ENCODE measurements at regions not wholly inside any gene's neighbourhood (a gene's known extent, or its start where the extent isn't known, plus 50 kb on each side); places are given as distances from the start of the nearest gene placed in this dataset.

GRCh38 chr5:17147170-17147569 lies 70.3 kb upstream of the BASP1 start:
- Mint-ChIP-seq H3K27ac (no peak overlapping the region), H3K4me3 (no peak overlapping the region)

GRCh38 chr5:17147617-17148016 lies 69.8 kb upstream of the BASP1 start:
- no peaks in the 10 kb centered on the region for H3K36me3 Mint-ChIP-seq (ENCODE audit: low read depth)
- H3K27ac Mint-ChIP-seq = no peak overlapping the region
- no peaks in the 10 kb centered on the region for H3K4me1 Mint-ChIP-seq
- no peak for ATAC-seq (replicated peaks)
- H3K9me3 Mint-ChIP-seq = no peaks in the 10 kb centered on the region
- no peak overlapping the region for H3K4me3 Mint-ChIP-seq
- H3K27me3 Mint-ChIP-seq = no peaks in the 10 kb centered on the region

More at GRCh38 chr5:17147170-17147569, 70.3 kb upstream of the BASP1 start:
- Mint-ChIP-seq H3K9me3 (no peaks in the 10 kb centered on the region), H3K4me1 (no peaks in the 10 kb centered on the region), H3K27me3 (no peaks in the 10 kb centered on the region), H3K36me3 (ENCODE audit: low read depth) (no peaks in the 10 kb centered on the region)
- ATAC-seq (replicated peaks) = no peak

GRCh38 chr5:17148481-17148880 lies 69.0 kb upstream of the BASP1 start:
- H3K4me3 Mint-ChIP-seq = no peak overlapping the region
- no peaks in the 10 kb centered on the region for H3K27me3 Mint-ChIP-seq
- no peaks in the 10 kb centered on the region for H3K4me1 Mint-ChIP-seq
- H3K36me3 Mint-ChIP-seq (ENCODE audit: low read depth) = no peaks in the 10 kb centered on the region
- no peak for ATAC-seq (replicated peaks)
- no peak overlapping the region for H3K27ac Mint-ChIP-seq
- H3K9me3 Mint-ChIP-seq = no peaks in the 10 kb centered on the region

- no peaks in the 10 kb centered on the region for H3K9me3 Mint-ChIP-seq
- no peak overlapping the region for H3K27ac Mint-ChIP-seq
- H3K4me1 Mint-ChIP-seq = no peaks in the 10 kb centered on the region
- no peak for ATAC-seq (replicated peaks)
- no peak overlapping the region for H3K4me3 Mint-ChIP-seq
- no peaks in the 10 kb centered on the region for H3K27me3 Mint-ChIP-seq
- H3K36me3 Mint-ChIP-seq (ENCODE audit: low read depth) = no peaks in the 10 kb centered on the region
Measured at GRCh38 chr5:17149786-17150185, 67.6 kb upstream of the BASP1 start.

- Mint-ChIP-seq H3K9me3 (no peaks in the 10 kb centered on the region), H3K4me1 (no peaks in the 10 kb centered on the region), H3K27me3 (no peaks in the 10 kb centered on the region), H3K27ac (no peak overlapping the region), H3K36me3 (ENCODE audit: low read depth) (no peaks in the 10 kb centered on the region), H3K4me3 (no peak overlapping the region)
- ATAC-seq (replicated peaks) = no peak
Measured at GRCh38 chr5:17150531-17150930, 66.9 kb upstream of the BASP1 start.

- Mint-ChIP-seq H3K9me3 (no peaks in the 10 kb centered on the region), H3K4me1 (no peaks in the 10 kb centered on the region), H3K27ac (no peak overlapping the region), H3K36me3 (ENCODE audit: low read depth) (no peaks in the 10 kb centered on the region), H3K27me3 (no peaks in the 10 kb centered on the region), H3K4me3 (no peak overlapping the region)
- no peak for ATAC-seq (replicated peaks)
Measured at GRCh38 chr5:17151686-17152085, 65.7 kb upstream of the BASP1 start.

GRCh38 chr5:17154211-17154996 lies 63.0 kb upstream of the BASP1 start:
- Mint-ChIP-seq H3K36me3 (ENCODE audit: low read depth) (no peaks in the 10 kb centered on the region), H3K27me3 (no peaks in the 10 kb centered on the region), H3K9me3 (peaks cover 3% of the 10 kb centered on the region), H3K4me3 (no peak overlapping the region), H3K4me1 (no peaks in the 10 kb centered on the region), H3K27ac (no peak overlapping the region)
- ATAC-seq (replicated peaks) = no peak

GRCh38 chr5:17156463-17156862 lies 61.0 kb upstream of the BASP1 start:
- no peak for ATAC-seq (replicated peaks)
- Mint-ChIP-seq H3K27ac (no peak overlapping the region), H3K4me1 (no peaks in the 10 kb centered on the region), H3K27me3 (no peaks in the 10 kb centered on the region), H3K9me3 (peaks cover 3% of the 10 kb centered on the region), H3K4me3 (no peak overlapping the region), H3K36me3 (ENCODE audit: low read depth) (no peaks in the 10 kb centered on the region)

- Mint-ChIP-seq H3K27me3 (no peaks in the 10 kb centered on the region), H3K27ac (no peak overlapping the region), H3K4me3 (no peak overlapping the region), H3K4me1 (no peaks in the 10 kb centered on the region), H3K36me3 (ENCODE audit: low read depth) (no peaks in the 10 kb centered on the region), H3K9me3 (peaks cover 3% of the 10 kb centered on the region)
- no peak for ATAC-seq (replicated peaks)
Measured at GRCh38 chr5:17157294-17157693, 60.1 kb upstream of the BASP1 start.

GRCh38 chr5:17157916-17158529 lies 59.4 kb upstream of the BASP1 start:
- H3K27ac Mint-ChIP-seq = no peak overlapping the region
- ATAC-seq (replicated peaks) = no peak

GRCh38 chr5:17160756-17161040 lies 56.7 kb upstream of the BASP1 start:
- Mint-ChIP-seq H3K27me3 (no peaks in the 10 kb centered on the region), H3K27ac (no peak overlapping the region), H3K4me3 (no peak overlapping the region), H3K4me1 (no peaks in the 10 kb centered on the region), H3K9me3 (peaks cover 9% of the 10 kb centered on the region), H3K36me3 (ENCODE audit: low read depth) (no peaks in the 10 kb centered on the region)
- no peak for ATAC-seq (replicated peaks)

More at GRCh38 chr5:17157916-17158529, 59.4 kb upstream of the BASP1 start:
- no peaks in the 10 kb centered on the region for H3K4me1 Mint-ChIP-seq
- H3K27me3 Mint-ChIP-seq = no peaks in the 10 kb centered on the region
- H3K9me3 Mint-ChIP-seq = peaks cover 3% of the 10 kb centered on the region
- no peaks in the 10 kb centered on the region for H3K36me3 Mint-ChIP-seq (ENCODE audit: low read depth)
- H3K4me3 Mint-ChIP-seq = no peak overlapping the region

- no peaks in the 10 kb centered on the region for H3K4me1 Mint-ChIP-seq
Measured at GRCh38 chr5:17161662-17162061, 55.8 kb upstream of the BASP1 start.

GRCh38 chr5:17163221-17163620 lies 54.2 kb upstream of the BASP1 start:
- no peak overlapping the region for H3K4me3 Mint-ChIP-seq
- ATAC-seq (replicated peaks) = no peak
- no peaks in the 10 kb centered on the region for H3K36me3 Mint-ChIP-seq (ENCODE audit: low read depth)
- H3K9me3 Mint-ChIP-seq = peaks cover 6% of the 10 kb centered on the region
- H3K27ac Mint-ChIP-seq = no peak overlapping the region
- H3K27me3 Mint-ChIP-seq = no peaks in the 10 kb centered on the region
- H3K4me1 Mint-ChIP-seq = no peaks in the 10 kb centered on the region

More at GRCh38 chr5:17161662-17162061, 55.8 kb upstream of the BASP1 start:
- no peak for ATAC-seq (replicated peaks)
- no peaks in the 10 kb centered on the region for H3K36me3 Mint-ChIP-seq (ENCODE audit: low read depth)
- H3K27ac Mint-ChIP-seq = no peak overlapping the region
- H3K4me3 Mint-ChIP-seq = no peak overlapping the region
- peaks cover 9% of the 10 kb centered on the region for H3K9me3 Mint-ChIP-seq
- no peaks in the 10 kb centered on the region for H3K27me3 Mint-ChIP-seq

GRCh38 chr5:17167171-17167891 lies 50.1 kb upstream of the BASP1 start:
- H3K9me3 Mint-ChIP-seq = peaks cover 6% of the 10 kb centered on the region
- peaks cover 3% of the 10 kb centered on the region for H3K27me3 Mint-ChIP-seq
- ATAC-seq (replicated peaks) = no peak
- no peak overlapping the region for H3K4me3 Mint-ChIP-seq
- H3K36me3 Mint-ChIP-seq (ENCODE audit: low read depth) = no peaks in the 10 kb centered on the region
- no peaks in the 10 kb centered on the region for H3K4me1 Mint-ChIP-seq
- no peak overlapping the region for H3K27ac Mint-ChIP-seq
